ENCODE measurements at regions not wholly inside any gene's neighbourhood (a gene's known extent, or its start where the extent isn't known, plus 50 kb on each side); places are given as distances from the start of the nearest gene placed in this dataset.
"Not testable (repeated sequence)": the region's sequence is repeated elsewhere in the genome, so short reads cannot be mapped to it uniquely, and the experiment has no call there.

DNA sequence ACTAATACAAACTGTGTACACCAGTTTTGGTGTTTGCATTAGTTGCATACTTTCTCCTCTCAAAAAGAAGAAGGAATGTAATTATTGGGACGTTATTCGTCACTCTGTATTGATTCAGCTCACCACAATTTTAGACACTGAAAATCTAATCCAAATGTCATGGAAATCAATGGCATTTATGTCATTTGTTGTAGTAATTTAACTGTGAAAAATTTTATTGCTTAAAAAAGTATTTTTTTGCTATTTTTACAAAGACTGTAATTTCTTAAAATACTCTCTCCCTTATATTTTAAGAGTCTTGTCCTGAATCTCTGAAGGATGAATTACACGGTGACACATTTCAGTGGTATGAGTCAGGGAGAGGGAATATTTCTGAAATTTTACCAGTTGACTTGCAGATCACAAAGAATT is 2117.6 kb downstream of the PCDH9 start:
- no peaks in the 10 kb centered on the region for H3K36me3 ChIP-seq
- DNase-seq (ENCODE audit: low spot score in 2 of 2): no peak
- TF ChIP-seq POLR2A (IDR thresholded peaks at IDR 0.05) (no peak), EP300 (IDR thresholded peaks at IDR 0.05) (no peak)
- TF ChIP-seq, protein P1, sequence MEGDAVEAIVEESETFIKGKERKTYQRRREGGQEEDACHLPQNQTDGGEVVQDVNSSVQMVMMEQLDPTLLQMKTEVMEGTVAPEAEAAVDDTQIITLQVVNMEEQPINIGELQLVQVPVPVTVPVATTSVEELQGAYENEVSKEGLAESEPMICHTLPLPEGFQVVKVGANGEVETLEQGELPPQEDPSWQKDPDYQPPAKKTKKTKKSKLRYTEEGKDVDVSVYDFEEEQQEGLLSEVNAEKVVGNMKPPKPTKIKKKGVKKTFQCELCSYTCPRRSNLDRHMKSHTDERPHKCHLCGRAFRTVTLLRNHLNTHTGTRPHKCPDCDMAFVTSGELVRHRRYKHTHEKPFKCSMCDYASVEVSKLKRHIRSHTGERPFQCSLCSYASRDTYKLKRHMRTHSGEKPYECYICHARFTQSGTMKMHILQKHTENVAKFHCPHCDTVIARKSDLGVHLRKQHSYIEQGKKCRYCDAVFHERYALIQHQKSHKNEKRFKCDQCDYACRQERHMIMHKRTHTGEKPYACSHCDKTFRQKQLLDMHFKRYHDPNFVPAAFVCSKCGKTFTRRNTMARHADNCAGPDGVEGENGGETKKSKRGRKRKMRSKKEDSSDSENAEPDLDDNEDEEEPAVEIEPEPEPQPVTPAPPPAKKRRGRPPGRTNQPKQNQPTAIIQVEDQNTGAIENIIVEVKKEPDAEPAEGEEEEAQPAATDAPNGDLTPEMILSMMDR (IDR thresholded peaks at IDR 0.05): no peak
- H3K27ac ChIP-seq: no peak overlapping the region
- WGBS, 2 donors: 41 to 51% methylated on average over 3 of the region's 3 CpGs
- H3K9me3 ChIP-seq: no peaks in the 10 kb centered on the region
- H3K4me1 ChIP-seq: no peaks in the 10 kb centered on the region
- no peak overlapping the region for H3K4me3 ChIP-seq
- H3K27me3 ChIP-seq: no peaks in the 10 kb centered on the region

GRCh38 chr13:65112123-65112522 is 2118.0 kb downstream of the PCDH9 start:
- H3K36me3 ChIP-seq: no peaks in the 10 kb centered on the region
- no peaks in the 10 kb centered on the region for H3K4me1 ChIP-seq
- 83 to 95% methylated on average over 1 of the region's 1 CpG for WGBS, 2 donors

GRCh38 chr13:65111223-65111622 is 2118.9 kb downstream of the PCDH9 start:
- no peak for TF ChIP-seq EP300 (IDR thresholded peaks at IDR 0.05)
- TF ChIP-seq POLR2A (IDR thresholded peaks at IDR 0.05): no peak
- TF ChIP-seq, protein P1 (IDR thresholded peaks at IDR 0.05): no peak
- Histone ChIP-seq H3K36me3 (no peaks in the 10 kb centered on the region), H3K4me3 (no peak overlapping the region), H3K4me1 (no peaks in the 10 kb centered on the region), H3K27ac (no peak overlapping the region), H3K9me3 (no peaks in the 10 kb centered on the region), H3K27me3 (no peaks in the 10 kb centered on the region)
- no peak for DNase-seq (ENCODE audit: low spot score in 2 of 2)
- WGBS, 2 donors: 69 to 77% methylated on average over 1 of the region's 1 CpG

More at GRCh38 chr13:65112123-65112522, 2118.0 kb downstream of the PCDH9 start:
- Histone ChIP-seq H3K27ac (no peak overlapping the region), H3K9me3 (no peaks in the 10 kb centered on the region), H3K4me3 (no peak overlapping the region), H3K27me3 (no peaks in the 10 kb centered on the region)
- TF ChIP-seq, protein P1 (IDR thresholded peaks at IDR 0.05): no peak
- no peak for TF ChIP-seq EP300 (IDR thresholded peaks at IDR 0.05)
- TF ChIP-seq POLR2A (IDR thresholded peaks at IDR 0.05): no peak
- DNase-seq (ENCODE audit: low spot score in 2 of 2): no peak

DNA sequence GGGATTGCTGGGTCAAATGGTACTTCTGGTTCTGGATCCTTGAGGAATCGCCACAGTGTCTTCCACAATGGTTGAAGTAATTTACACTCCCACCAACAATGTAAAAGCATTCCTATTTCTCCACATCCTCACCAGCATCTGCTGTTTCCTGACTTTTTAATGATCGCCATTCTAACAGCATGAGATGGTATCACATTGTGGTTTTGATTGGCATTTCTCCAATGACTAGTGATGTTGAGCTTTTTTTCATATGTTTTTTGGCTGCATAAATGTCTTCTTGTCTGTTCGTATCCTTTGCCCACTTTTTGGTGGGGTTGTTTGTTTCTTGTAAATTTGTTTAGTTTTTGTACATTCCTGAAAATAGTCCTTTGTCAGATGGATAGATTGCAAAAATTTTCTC is 2125.7 kb downstream of the PCDH9 start:
- not testable (repeated sequence) for H3K27ac ChIP-seq; H3K4me1 ChIP-seq; H3K27me3 ChIP-seq; DNase-seq (ENCODE audit: low spot score in 2 of 2); H3K36me3 ChIP-seq; H3K4me3 ChIP-seq
- whole genome bisulfite sequencing, 2 donors: 64 to 73% methylated on average over 3 of the region's 3 CpGs
- H3K9me3 ChIP-seq: peaks cover 0 to 11% (median 0%) of the 10 kb centered on the region in 4 donors

- H3K9me3 ChIP-seq: peaks cover 0 to 11% (median 0%) of the 10 kb centered on the region in 4 donors
- H3K36me3 ChIP-seq: no peaks in the 10 kb centered on the region
- H3K27ac ChIP-seq: no peak overlapping the region
- H3K27me3 ChIP-seq: no peaks in the 10 kb centered on the region
- H3K4me1 ChIP-seq: no peaks in the 10 kb centered on the region
- DNase-seq (ENCODE audit: low spot score in 2 of 2): no peak
- no peak overlapping the region for H3K4me3 ChIP-seq
- WGBS, 2 donors: 98 to 100% methylated on average over 1 of the region's 1 CpG
- TF ChIP-seq EP300 (IDR thresholded peaks at IDR 0.05) (no peak), POLR2A (IDR thresholded peaks at IDR 0.05) (no peak)
- TF ChIP-seq, protein P1 (IDR thresholded peaks at IDR 0.05): no peak
Observed at GRCh38 chr13:65103351-65103750, 2126.8 kb downstream of the PCDH9 start.
